OCI-LY3 (cell line): ENCODE measurements at regions not wholly inside any gene's neighbourhood (a gene's known extent, or its start where the extent isn't known, plus 50 kb on each side); places are given as distances from the start of the nearest gene placed in this dataset.

ENCODE experiments used
- H2AFZ ChIP-seq: fragments of 200-600, 300-600 bp; shearing (Covaris generic); 2 replicates; pipeline ENCODE4 v1.6.0; 2014; ENCODE audit warnings: antibody characterized with exemption, low read depth, low read length
- H3K27ac ChIP-seq: fragments of 200-600, 300-600 bp; sonication (generic); 2 replicates; pipeline ENCODE4 v1.5.1; 2014; ENCODE audit warnings: mild to moderate bottlenecking, low read length, moderate library complexity, mixed read lengths
- H3K27me3 ChIP-seq: fragments of 200-600, 300-600 bp; sonication (generic); 2 replicates; pipeline ENCODE4 v1.6.1; 2014; ENCODE audit warnings: low read depth, low read length, mixed read lengths
- H3K36me3 ChIP-seq: fragments of 200-600, 300-600 bp; sonication (generic); replicated peaks from 2 replicates; pipeline ENCODE3; 2014; ENCODE audit warnings: low read depth, low read length, mixed read lengths
- H3K4me1 ChIP-seq: fragments of 300-600, 200-600 bp; sonication (generic); 2 replicates; pipeline ENCODE4 v1.6.1; 2014; ENCODE audit warnings: low read length, mixed read lengths
- H3K4me2 ChIP-seq: fragments of 200-600, 300-600 bp; sonication (generic); 2 replicates; pipeline ENCODE4 v1.6.1; 2014; ENCODE audit warnings: low read length, mixed read lengths
- H3K4me3 ChIP-seq: fragments of 300-600, 200-600 bp; sonication (generic); 2 replicates; pipeline ENCODE4 v1.5.1; 2014; ENCODE audit warnings: antibody characterized with exemption, mild to moderate bottlenecking, low read length, moderate library complexity
- H3K79me2 ChIP-seq: fragments of 300-600, 200-600 bp; shearing (Covaris generic); 2 replicates; pipeline ENCODE4 v1.6.1; 2014; ENCODE audit warnings: mild to moderate bottlenecking, low read length, mixed read lengths
- H3K9ac ChIP-seq: fragments of 300-600, 200-600 bp; shearing (Covaris generic); 2 replicates; pipeline ENCODE4 v1.6.0; 2014; ENCODE audit warnings: mild to moderate bottlenecking, low read length, moderate library complexity
- H3K9me3 ChIP-seq: fragments of 200-600, 300-600 bp; shearing (Covaris generic); 2 replicates; pipeline ENCODE4 v1.6.1; 2014; ENCODE audit warnings: low read length, mixed read lengths; ENCODE audit not compliant: insufficient read depth
- H4K20me1 ChIP-seq: fragments of 200-600, 300-600 bp; sonication (generic); 2 replicates; pipeline ENCODE4 v1.6.1; 2016; ENCODE audit warnings: low read length, mixed read lengths; ENCODE audit not compliant: insufficient read depth
- CTCF ChIP-seq: fragments of 200-600, 300-600 bp; sonication (generic); IDR thresholded peaks from 2 replicates; pipeline ENCODE4 v1.5.1; 2014; ENCODE audit warnings: antibody characterized with exemption, low read length, low read depth
- EZH2phosphoT487 ChIP-seq: fragments of 200-600 bp; shearing (Covaris generic); IDR thresholded peaks from 2 replicates; pipeline ENCODE4 v1.6.1; 2018; ENCODE audit warnings: antibody characterized with exemption, mixed run types, low read depth

GRCh38 chr22:48057116-48057835 is 1294.8 kb downstream of the TBC1D22A start:
- no peak overlapping the region for H3K4me2 ChIP-seq
- TF ChIP-seq CTCF (no peak), EZH2phosphoT487 (no peak)
- no peak overlapping the region for H3K9ac ChIP-seq
- no peaks in the 10 kb centered on the region for H3K4me1 ChIP-seq
- H4K20me1 ChIP-seq = no peaks in the 10 kb centered on the region
- no peaks in the 10 kb centered on the region for H3K79me2 ChIP-seq
- H3K27ac ChIP-seq = no peak overlapping the region
- no peaks in the 10 kb centered on the region for H3K36me3 ChIP-seq
- no peak overlapping the region for H3K4me3 ChIP-seq
- H3K27me3 ChIP-seq = peaks cover 16% of the 10 kb centered on the region
- H2AFZ ChIP-seq = no peak overlapping the region
- no peaks in the 10 kb centered on the region for H3K9me3 ChIP-seq

GRCh38 chr22:48055827-48056226 is 1293.4 kb downstream of the TBC1D22A start:
- H3K36me3 ChIP-seq = no peaks in the 10 kb centered on the region
- no peak overlapping the region for H3K27ac ChIP-seq
- H3K4me1 ChIP-seq = no peaks in the 10 kb centered on the region
- H4K20me1 ChIP-seq = no peaks in the 10 kb centered on the region
- peaks cover 6% of the 10 kb centered on the region for H3K27me3 ChIP-seq
- TF ChIP-seq EZH2phosphoT487 (no peak), CTCF (no peak)
- H3K9ac ChIP-seq = no peak overlapping the region
- H3K9me3 ChIP-seq = no peaks in the 10 kb centered on the region
- no peaks in the 10 kb centered on the region for H3K79me2 ChIP-seq
- H3K4me3 ChIP-seq = no peak overlapping the region
- H3K4me2 ChIP-seq = no peak overlapping the region
- H2AFZ ChIP-seq = no peak overlapping the region

GRCh38 chr22:48055185-48055584 is 1292.7 kb downstream of the TBC1D22A start:
- no peaks in the 10 kb centered on the region for H3K79me2 ChIP-seq
- H3K27me3 ChIP-seq = peaks cover 4% of the 10 kb centered on the region; the same call in 1 of the 2 replicates
- no peak for TF ChIP-seq EZH2phosphoT487
- TF ChIP-seq CTCF = no peak
- no peaks in the 10 kb centered on the region for H4K20me1 ChIP-seq
- no peaks in the 10 kb centered on the region for H3K4me1 ChIP-seq
- H3K9me3 ChIP-seq = no peaks in the 10 kb centered on the region
- no peak overlapping the region for H3K9ac ChIP-seq
- H3K4me2 ChIP-seq = no peak overlapping the region
- H2AFZ ChIP-seq = no peak overlapping the region
- no peak overlapping the region for H3K4me3 ChIP-seq
- no peak overlapping the region for H3K27ac ChIP-seq
- H3K36me3 ChIP-seq = no peaks in the 10 kb centered on the region

GRCh38 chr22:48054596-48054995 is 1292.1 kb downstream of the TBC1D22A start:
- Histone ChIP-seq H3K27ac (no peak overlapping the region), H3K9ac (no peak overlapping the region), H3K36me3 (no peaks in the 10 kb centered on the region), H3K4me2 (no peak overlapping the region), H3K79me2 (no peaks in the 10 kb centered on the region), H3K9me3 (no peaks in the 10 kb centered on the region), H3K4me3 (no peak overlapping the region), H2AFZ (no peak overlapping the region), H4K20me1 (no peaks in the 10 kb centered on the region), H3K4me1 (no peaks in the 10 kb centered on the region), H3K27me3 (peaks cover 4% of the 10 kb centered on the region; the same call in 1 of the 2 replicates)
- TF ChIP-seq EZH2phosphoT487 = no peak
- no peak for TF ChIP-seq CTCF
